SIG-M5 treated with dmso at 0.1 percent for 504 hours (cell line): ENCODE measurements at regions not wholly inside any gene's neighbourhood (a gene's known extent, or its start where the extent isn't known, plus 50 kb on each side); places are given as distances from the start of the nearest gene placed in this dataset.
"Not testable (repeated sequence)": the region's sequence is repeated elsewhere in the genome, so short reads cannot be mapped to it uniquely, and the experiment has no call there.

Source experiments
- DNase-seq: peaks from one replicate; lab custom pipeline; 2025; ENCODE audit not compliant: unreplicated experiment; lab: John Stamatoyannopoulos, UW

- no peak for DNase-seq
Observed at GRCh38 chr5:42989190-42989589, 50.9 kb downstream of the ANXA2R start.

- DNase-seq = no peak
Observed at GRCh38 chr5:42988568-42988967, 51.6 kb downstream of the ANXA2R start.

- no peak for DNase-seq
Observed at GRCh38 chr5:42985129-42986037, 54.7 kb downstream of the ANXA2R start.

GRCh38 chr5:42984307-42984706, 55.8 kb downstream of the ANXA2R start:
- no peak for DNase-seq

GRCh38 chr5:42982107-42982622, 58.0 kb downstream of the ANXA2R start:
- DNase-seq = no peak

GRCh38 chr5:42981417-42982106, 58.6 kb downstream of the ANXA2R start:
- DNase-seq = not testable (repeated sequence)

GRCh38 chr5:42981015-42981414, 59.1 kb downstream of the ANXA2R start:
- not testable (repeated sequence) for DNase-seq

GRCh38 chr5:42980391-42980790, 59.7 kb downstream of the ANXA2R start:
- not testable (repeated sequence) for DNase-seq

GRCh38 chr5:42979242-42979641, 60.9 kb downstream of the ANXA2R start:
- DNase-seq = not testable (repeated sequence)

- DNase-seq = no peak
Observed at GRCh38 chr5:42974536-42974935, 65.6 kb downstream of the ANXA2R start.

- no peak for DNase-seq
Observed at GRCh38 chr5:42970636-42971559, 69.2 kb downstream of the ANXA2R start.

- DNase-seq = no peak
Observed at GRCh38 chr5:42965934-42966333, 74.2 kb downstream of the ANXA2R start.

- DNase-seq = no peak
Observed at GRCh38 chr5:42963412-42963811, 76.7 kb downstream of the ANXA2R start.

GRCh38 chr5:42962124-42962523, 78.0 kb downstream of the ANXA2R start:
- DNase-seq = no peak

- DNase-seq = no peak
Observed at GRCh38 chr5:42960506-42960905, 79.6 kb downstream of the ANXA2R start.

- DNase-seq = no peak
Observed at GRCh38 chr5:42956551-42956950, 83.6 kb downstream of the ANXA2R start.

GRCh38 chr5:42953041-42953440, 87.1 kb downstream of the ANXA2R start:
- no peak for DNase-seq

- no peak for DNase-seq
Observed at GRCh38 chr5:42952578-42952974, 87.5 kb downstream of the ANXA2R start.

- no peak for DNase-seq
Observed at GRCh38 chr5:42951293-42951840, 88.8 kb downstream of the ANXA2R start.

- peak; percentile 97 for DNase-seq
Observed at GRCh38 chr5:42950456-42951292, 89.4 kb downstream of the ANXA2R start.
